Upper lobe of left lung (tissue), 4 donors: ENCODE measurements at regions not wholly inside any gene's neighbourhood (a gene's known extent, or its start where the extent isn't known, plus 50 kb on each side); places are given as distances from the start of the nearest gene placed in this dataset.

Experiments used
- CTCF ChIP-seq, 6 experiments: fragments of 450-650 bp in 4 of 6; fragments of 200-600 bp in 2 of 6; sonication (generic) in 2 of 6; IDR thresholded peaks; one replicate each; pipeline ENCODE4 v1.5.1; 2016 to 2019; ENCODE audit warnings: antibody characterized with exemption in 6 of 6
- POLR2A ChIP-seq, 4 donors: fragments of 450-650 bp; IDR thresholded peaks; one replicate each; pipeline ENCODE4 v1.5.1; 2016 to 2017; ENCODE audit warnings: antibody characterized with exemption in 4 of 4, mild to moderate bottlenecking in 2 of 4
- POLR2AphosphoS5 ChIP-seq, 2 donors: sonication (generic); formaldehyde crosslinking; IDR thresholded peaks; one replicate each; pipeline ENCODE4 v1.5.1; 2017; ENCODE audit warnings: antibody characterized with exemption in 2 of 2

DNA sequence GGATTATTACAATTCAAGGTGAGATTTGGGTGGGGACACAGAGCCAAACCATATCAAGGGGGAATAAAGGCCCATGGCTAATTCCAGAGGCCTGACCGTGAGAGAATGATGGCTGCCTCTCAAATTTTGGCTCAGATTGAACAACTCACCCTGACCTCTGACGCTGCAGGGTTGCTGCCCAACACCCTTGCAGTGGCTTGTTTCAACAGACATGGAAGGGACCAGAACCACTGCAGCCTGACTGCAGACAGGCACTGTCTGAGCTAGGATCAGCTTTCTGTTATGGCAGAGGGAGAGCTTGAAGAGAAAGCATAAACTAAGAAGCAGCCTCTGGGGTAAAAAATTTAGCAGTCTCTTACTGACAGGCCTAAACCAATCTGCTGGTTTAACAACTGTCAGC, 90.2 kb upstream of the GADD45A start:
- no peak for TF ChIP-seq CTCF (IDR thresholded peaks at IDR 0.05)
- no peak for TF ChIP-seq POLR2A (IDR thresholded peaks at IDR 0.05)
- TF ChIP-seq POLR2AphosphoS5 (IDR thresholded peaks at IDR 0.05): no peak
